Fibroblast of villous mesenchyme (primary cell): ENCODE measurements at regions not wholly inside any gene's neighbourhood (a gene's known extent, or its start where the extent isn't known, plus 50 kb on each side); places are given as distances from the start of the nearest gene placed in this dataset.

Source experiments
- DNase-seq: peaks from one replicate; pipeline ENCODE4 v3.0.0-alpha.2; 2010; ENCODE audit warnings: low read depth
- H3K4me3 ChIP-seq: 2 replicates; pipeline ENCODE4 v1.5.1; 2011; ENCODE audit warnings: low read depth, mild to moderate bottlenecking, low read length
- CTCF ChIP-seq: IDR thresholded peaks from 2 replicates; pipeline ENCODE4 v1.5.1; 2012; ENCODE audit warnings: low read depth, mild to moderate bottlenecking, low read length; ENCODE audit not compliant: insufficient read depth

- no peak for TF ChIP-seq CTCF
- H3K4me3 ChIP-seq = no peak overlapping the region
- no peak for DNase-seq
These were observed 590.2 kb upstream of the LRRC4C start for GRCh38 chr11:42049650-42050049.

- TF ChIP-seq CTCF = no peak
- no peak for DNase-seq
- H3K4me3 ChIP-seq = no peak overlapping the region
These were observed 595.0 kb upstream of the LRRC4C start for GRCh38 chr11:42054351-42054900.

- TF ChIP-seq CTCF = no peak
- no peak for DNase-seq
- H3K4me3 ChIP-seq = no peak overlapping the region
These were observed 596.2 kb upstream of the LRRC4C start for GRCh38 chr11:42055606-42056005.

GRCh38 chr11:42058794-42059193, 599.3 kb upstream of the LRRC4C start:
- no peak overlapping the region for H3K4me3 ChIP-seq
- TF ChIP-seq CTCF = no peak
- no peak for DNase-seq

- no peak for DNase-seq
- H3K4me3 ChIP-seq = no peak overlapping the region
- no peak for TF ChIP-seq CTCF
These were observed 605.7 kb upstream of the LRRC4C start for GRCh38 chr11:42065199-42065598.

GRCh38 chr11:42066113-42066512, 606.7 kb upstream of the LRRC4C start:
- no peak for DNase-seq
- H3K4me3 ChIP-seq = no peak overlapping the region
- no peak for TF ChIP-seq CTCF

GRCh38 chr11:42074306-42074705, 614.9 kb upstream of the LRRC4C start:
- no peak for TF ChIP-seq CTCF
- H3K4me3 ChIP-seq = no peak overlapping the region
- no peak for DNase-seq
